H1 (cell line): ENCODE measurements at regions not wholly inside any gene's neighbourhood (a gene's known extent, or its start where the extent isn't known, plus 50 kb on each side); places are given as distances from the start of the nearest gene placed in this dataset.

ENCODE experiments used
- CTCF ChIA-PET: fragments of 300-600 bp; sonication (Branson Sonifier 250); formaldehyde crosslinking; loops from one replicate; lab custom pipeline; 2021; ENCODE audit not compliant: partially characterized antibody; lab: Charles Lee
- POLR2A ChIA-PET: fragments of 300-600 bp; sonication (Branson Sonifier 250); formaldehyde crosslinking; loops from one replicate; lab custom pipeline; 2021; ENCODE audit warnings: inconsistent platforms; ENCODE audit not compliant: partially characterized antibody; lab: Charles Lee
- DNase-seq, 2 experiments: peaks; one replicate each; pipeline versions ENCODE4 v3.0.0 to v3.0.0-alpha.2; 2010 to 2022; ENCODE audit warnings: low spot score in 2 of 2, low read depth in 1 of 2, mixed read lengths in 1 of 2
- FAIRE-seq: peaks from 2 replicates; lab custom pipeline; 2011; peaks lifted over from hg19 to GRCh38; lab: Jason Lieb, UNC
- H2AFZ ChIP-seq: 2 replicates; pipeline ENCODE4 v1.8.1; 2012; ENCODE audit warnings: low read length, inconsistent platforms
- H2AK5ac ChIP-seq: 2 replicates; pipeline ENCODE4 v1.6.1; 2013; ENCODE audit warnings: low read depth, low read length
- H2BK120ac ChIP-seq: replicated peaks from 2 replicates; pipeline ENCODE3; 2013; ENCODE audit warnings: low read depth, low read length, inconsistent platforms
- H2BK12ac ChIP-seq: 2 replicates; pipeline ENCODE4 v1.6.1; 2013; ENCODE audit warnings: low read depth, low read length
- H2BK15ac ChIP-seq: 2 replicates; pipeline ENCODE4 v1.6.1; 2013; ENCODE audit warnings: low read length
- H2BK20ac ChIP-seq: 2 replicates; pipeline ENCODE4 v1.6.1; 2013; ENCODE audit warnings: low read length
- H2BK5ac ChIP-seq: 2 replicates; pipeline ENCODE4 v1.6.1; 2013; ENCODE audit warnings: low read depth, low read length
- H3K14ac ChIP-seq: 2 replicates; pipeline ENCODE4 v1.6.1; 2013; ENCODE audit warnings: inconsistent platforms; ENCODE audit not compliant: insufficient read length
- H3K18ac ChIP-seq: 2 replicates; pipeline ENCODE4 v1.6.1; 2013; ENCODE audit warnings: low read length; ENCODE audit errors: extremely low read depth
- H3K23ac ChIP-seq: 2 replicates; pipeline ENCODE4 v1.6.1; 2013; ENCODE audit warnings: inconsistent platforms; ENCODE audit not compliant: insufficient read length
- H3K23me2 ChIP-seq: 2 replicates; pipeline ENCODE4 v1.6.1; 2013; ENCODE audit warnings: low read depth, low read length
- H3K27ac ChIP-seq: 2 replicates; pipeline ENCODE4 v1.6.1; 2011; ENCODE audit warnings: low read depth, low read length, inconsistent platforms
- H3K27me3 ChIP-seq, 4 experiments: replicated peaks in 1 of 4; 1 replicate in 1 of 4; 2 replicates in 3 of 4; pipeline versions ENCODE4 v1.6.1 to v1.8.1; 2011 to 2013; ENCODE audit warnings: low read length in 3 of 4, mild to moderate bottlenecking in 3 of 4, inconsistent platforms in 2 of 4, mixed read lengths in 2 of 4, moderate library complexity in 1 of 4; ENCODE audit not compliant: control insufficient read depth in 3 of 4, insufficient read depth in 3 of 4; ENCODE audit errors: extremely low read depth in 1 of 4
- H3K36me3 ChIP-seq, 4 experiments: 2 replicates each; pipeline versions ENCODE4 v1.6.1 to v1.8.1; 2011 to 2013; ENCODE audit warnings: mild to moderate bottlenecking in 4 of 4, low read length in 3 of 4, moderate library complexity in 2 of 4, control low read depth in 1 of 4, inconsistent platforms in 1 of 4; ENCODE audit not compliant: insufficient read depth in 4 of 4, control insufficient read depth in 2 of 4
- H3K4ac ChIP-seq: replicated peaks from 2 replicates; pipeline ENCODE3; 2013; ENCODE audit warnings: low read length, low read depth, mixed read lengths, inconsistent platforms; ENCODE audit not compliant: insufficient read length
- H3K4me1 ChIP-seq, 4 experiments: replicated peaks in 1 of 4; 1 replicate in 1 of 4; 2 replicates in 3 of 4; pipeline versions ENCODE4 v1.6.1 to v1.8.1; 2011 to 2013; ENCODE audit warnings: low read length in 3 of 4, inconsistent platforms in 2 of 4, mixed read lengths in 1 of 4; ENCODE audit not compliant: insufficient read depth in 4 of 4, control insufficient read depth in 3 of 4
- H3K4me2 ChIP-seq, 2 experiments: 2 replicates each; pipeline versions ENCODE4 v1.6.1 to v1.8.1; 2011 to 2013; ENCODE audit warnings: low read depth in 2 of 2, low read length in 2 of 2, control low read depth in 1 of 2, inconsistent platforms in 1 of 2, mild to moderate bottlenecking in 1 of 2; ENCODE audit not compliant: insufficient read depth in 1 of 2
- H3K4me3 ChIP-seq, 4 experiments: fragments of 200-600, 300-600 bp in 1 of 4; sonication (generic), shearing (Covaris generic), sonication (Bioruptor Twin) in 1 of 4; 2 replicates each; pipeline versions ENCODE4 v1.5.1 to v1.8.1; 2011 to 2016; ENCODE audit warnings: low read length in 4 of 4, low read depth in 3 of 4, control low read depth in 2 of 4, inconsistent platforms in 2 of 4, mild to moderate bottlenecking in 2 of 4, mixed read lengths in 1 of 4, moderate library complexity in 1 of 4; ENCODE audit not compliant: insufficient read depth in 2 of 4; ENCODE audit errors: extremely low read depth in 1 of 4
- H3K56ac ChIP-seq: replicated peaks from 2 replicates; pipeline ENCODE3; 2013; ENCODE audit warnings: low read depth, mild to moderate bottlenecking, mixed read lengths, low read length, inconsistent platforms; ENCODE audit not compliant: insufficient read length
- H3K79me1 ChIP-seq: 2 replicates; pipeline ENCODE4 v1.6.1; 2013; ENCODE audit warnings: low read depth, low read length, control low read depth
- H3K79me2 ChIP-seq, 2 experiments: 2 replicates each; pipeline versions ENCODE4 v1.6.1 to v1.8.1; 2012 to 2013; ENCODE audit warnings: low read length in 2 of 2, mild to moderate bottlenecking in 2 of 2, inconsistent platforms in 1 of 2; ENCODE audit not compliant: insufficient read depth in 2 of 2, control insufficient read depth in 1 of 2
- H3K9ac ChIP-seq, 4 experiments: replicated peaks in 1 of 4; 1 replicate in 1 of 4; 2 replicates in 3 of 4; pipeline versions ENCODE4 v1.6.1 to v1.8.1; 2011 to 2013; ENCODE audit warnings: low read depth in 3 of 4, low read length in 3 of 4, control low read depth in 2 of 4, mild to moderate bottlenecking in 2 of 4, moderate library complexity in 2 of 4, inconsistent platforms in 1 of 4; ENCODE audit errors: extremely low read depth in 1 of 4
- H3K9me3 ChIP-seq, 2 experiments: 2 replicates each; pipeline versions ENCODE4 v1.6.1 to v1.8.1; 2012 to 2013; ENCODE audit warnings: mild to moderate bottlenecking in 2 of 2, moderate library complexity in 2 of 2, control low read depth in 1 of 2, inconsistent platforms in 1 of 2, low read depth in 1 of 2, low read length in 1 of 2, mixed read lengths in 1 of 2; ENCODE audit not compliant: insufficient read depth in 2 of 2
- H4K20me1 ChIP-seq, 2 experiments: replicated peaks in 1 of 2; 2 replicates each; pipeline versions ENCODE3 to v1.8.1; 2011 to 2013; ENCODE audit warnings: inconsistent platforms in 2 of 2, low read length in 2 of 2, mild to moderate bottlenecking in 1 of 2; ENCODE audit not compliant: insufficient read depth in 2 of 2, control insufficient read depth in 1 of 2
- H4K5ac ChIP-seq: 2 replicates; pipeline ENCODE4 v1.6.1; 2013; ENCODE audit warnings: low read length, low read depth, mixed read lengths, inconsistent platforms; ENCODE audit not compliant: insufficient read length
- H4K8ac ChIP-seq: 2 replicates; pipeline ENCODE4 v1.8.0; 2013; ENCODE audit warnings: mild to moderate bottlenecking, moderate library complexity, low read length, inconsistent platforms; ENCODE audit not compliant: insufficient read depth; ENCODE audit errors: extremely low read depth
- H4K91ac ChIP-seq: replicated peaks from 2 replicates; pipeline ENCODE3; 2013; ENCODE audit warnings: low read length, mixed read lengths, inconsistent platforms; ENCODE audit not compliant: insufficient read length
- ATF2 ChIP-seq: IDR thresholded peaks from 2 replicates; pipeline ENCODE4 v1.6.1; 2012; ENCODE audit warnings: low read length, inconsistent platforms
- BRCA1 ChIP-seq: IDR thresholded peaks from 2 replicates; pipeline ENCODE4 v1.6.1; 2012; ENCODE audit warnings: low read depth, low read length, improper control_type of control experiment
- CBX8 ChIP-seq: fragments of 300-800, 300-1000 bp; sonication (generic); IDR thresholded peaks from 2 replicates; pipeline ENCODE4 v1.7.1; 2016; ENCODE audit warnings: low read depth, low read length, borderline replicate concordance
- CEBPB ChIP-seq: IDR thresholded peaks from 2 replicates; pipeline ENCODE4 v1.6.1; 2012; ENCODE audit warnings: low read depth, low read length
- CHD2 ChIP-seq: IDR thresholded peaks from 2 replicates; pipeline ENCODE4 v1.6.1; 2012; ENCODE audit warnings: low read length, improper control_type of control experiment
- EGR1 ChIP-seq: IDR thresholded peaks from 2 replicates; pipeline ENCODE4 v1.6.1; 2011; ENCODE audit warnings: low read depth, low read length, borderline replicate concordance
- EZH2 ChIP-seq: fragments of 200-600 bp; sonication (generic); IDR thresholded peaks from 2 replicates; pipeline ENCODE4 v1.7.1; 2012; ENCODE audit warnings: low read depth, mild to moderate bottlenecking, moderate library complexity, low read length, inconsistent platforms; ENCODE audit not compliant: severe bottlenecking
- KDM1A ChIP-seq: fragments of 200-600, 300-600 bp; sonication (generic); IDR thresholded peaks from 2 replicates; pipeline ENCODE4 v1.7.1; 2016; ENCODE audit warnings: mild to moderate bottlenecking, low read length, borderline replicate concordance
- PHF8 ChIP-seq: fragments of 200-600 bp; sonication (generic); conservative IDR thresholded peaks from 2 replicates; pipeline ENCODE4 v1.7.1; 2012; ENCODE audit warnings: low read depth, mild to moderate bottlenecking, inconsistent platforms, low read length, moderate library complexity
- POLR2AphosphoS5 ChIP-seq: IDR thresholded peaks from 2 replicates; pipeline ENCODE4 v1.6.1; 2011; ENCODE audit warnings: low read depth, low read length
- RAD21 ChIP-seq, 2 experiments: IDR thresholded peaks in 1 of 2; conservative IDR thresholded peaks in 1 of 2; 2 replicates each; pipeline ENCODE4 v1.6.1; 2011; ENCODE audit warnings: low read depth in 2 of 2, low read length in 2 of 2, improper control_type of control experiment in 1 of 2, inconsistent platforms in 1 of 2, mild to moderate bottlenecking in 1 of 2, moderate library complexity in 1 of 2
- SAP30 ChIP-seq: fragments of 300-600 bp; sonication (generic); IDR thresholded peaks from 2 replicates; pipeline ENCODE4 v1.7.1; 2012; ENCODE audit warnings: low read length, moderate library complexity, mild to moderate bottlenecking, inconsistent platforms; ENCODE audit not compliant: insufficient read depth, insufficient replicate concordance
- SIRT6 ChIP-seq: IDR thresholded peaks from one replicate; pipeline ENCODE4 v1.7.1; 2012; ENCODE audit warnings: low read length, inconsistent platforms
- SP2 ChIP-seq: IDR thresholded peaks from 2 replicates; pipeline ENCODE4 v1.6.1; 2012; ENCODE audit warnings: mild to moderate bottlenecking, low read length, inconsistent platforms

- FAIRE-seq (no peak), DNase-seq (no peak)
- H3K36me3 ChIP-seq = no peaks in the 10 kb centered on the region
- H4K8ac ChIP-seq = no peak overlapping the region
- no peaks in the 10 kb centered on the region for H3K23me2 ChIP-seq
- no peak overlapping the region for H2BK5ac ChIP-seq
- no peaks in the 10 kb centered on the region for H4K20me1 ChIP-seq
- no peak overlapping the region for H2AK5ac ChIP-seq
- POLR2A ChIA-PET = no interaction called here
- no peak overlapping the region for H3K4me3 ChIP-seq
- H2BK15ac ChIP-seq = no peak overlapping the region
- no peak overlapping the region for H4K91ac ChIP-seq
- H3K27me3 ChIP-seq = no peaks in the 10 kb centered on the region
- no peak overlapping the region for H4K5ac ChIP-seq
- H3K79me2 ChIP-seq = no peaks in the 10 kb centered on the region
- H3K27ac ChIP-seq = no peak overlapping the region
- CTCF ChIA-PET = no interaction called here
- H3K79me1 ChIP-seq = no peaks in the 10 kb centered on the region
- no peak overlapping the region for H3K14ac ChIP-seq
- TF ChIP-seq BRCA1 (no peak), SIRT6 (no peak), PHF8 (no peak), CHD2 (no peak), EGR1 (no peak), SAP30 (no peak), EZH2 (no peak), KDM1A (no peak), CEBPB (no peak), RAD21 (IDR thresholded peaks at IDR 0.05 in 1 of 2, conservative IDR thresholded peaks at IDR 0.05 in 1 of 2; ENCODE audit: low read depth in 2 of 2, low read length in 2 of 2) (no peak), CBX8 (no peak), ATF2 (no peak), POLR2AphosphoS5 (no peak), SP2 (no peak)
- H3K56ac ChIP-seq = no peak overlapping the region
- no peaks in the 10 kb centered on the region for H3K4me1 ChIP-seq
- H3K23ac ChIP-seq = no peak overlapping the region
- no peak overlapping the region for H3K4ac ChIP-seq
- H2BK12ac ChIP-seq = no peak overlapping the region
- H3K4me2 ChIP-seq = no peak overlapping the region
- H3K9me3 ChIP-seq = no peaks in the 10 kb centered on the region
- H2BK20ac ChIP-seq = no peak overlapping the region
- H2AFZ ChIP-seq = no peak overlapping the region
- H3K9ac ChIP-seq = no peak overlapping the region
- no peak overlapping the region for H2BK120ac ChIP-seq
- no peak overlapping the region for H3K18ac ChIP-seq
Measured at GRCh38 chr3:164748626-164749025, 329.7 kb downstream of the SI start.
